ENCODE measurements at regions not wholly inside any gene's neighbourhood (a gene's known extent, or its start where the extent isn't known, plus 50 kb on each side); places are given as distances from the start of the nearest gene placed in this dataset.

- Histone ChIP-seq H3K27ac (ENCODE audit: low read length) (no peak overlapping the region), H3K4me3 (ENCODE audit: low read depth in 2 of 2, low read length in 2 of 2) (no peak overlapping the region), H3K36me3 (ENCODE audit: control insufficient read depth, insufficient read depth, low read length) (no peaks in the 10 kb centered on the region), H3K9me3 (ENCODE audit: control insufficient read depth, insufficient read depth, low read depth, low read length) (no peaks in the 10 kb centered on the region), H3K4me1 (ENCODE audit: control insufficient read depth, insufficient read depth, low read length) (no peaks in the 10 kb centered on the region), H3K27me3 (ENCODE audit: control insufficient read depth, insufficient read depth, low read length) (no peaks in the 10 kb centered on the region)
- BruUV-seq (replicated peaks), result no TSS peak
- no peak for TF ChIP-seq TCF7L2 (IDR thresholded peaks at IDR 0.05; ENCODE audit: low read depth, low read length)
- no peak for TF ChIP-seq REST (IDR thresholded peaks at IDR 0.05; ENCODE audit: insufficient read depth in 1 of 2, low read depth in 2 of 2, low read length in 1 of 2)
- TF ChIP-seq POLR2AphosphoS5 (IDR thresholded peaks at IDR 0.05; ENCODE audit: low read depth, low read length), result no peak
- TF ChIP-seq SIN3A (IDR thresholded peaks at IDR 0.05; ENCODE audit: borderline replicate concordance, insufficient read depth, low read depth, low read length), result no peak
- TF ChIP-seq CTCF (IDR thresholded peaks at IDR 0.05), result no peak
- ChIA-PET POLR2A (no interaction called here), CTCF (no interaction called here)
- intact Hi-C loops (cut with micrococcal nuclease; ENCODE audit: unreplicated experiment), result no loop called here
- DNase-seq (ENCODE audit: low read depth, low spot score), result no peak
- ATAC-seq, result no peak
- in situ Hi-C loops (cut with HindIII; ENCODE audit: low pct_unique_long_range_greater_than_20kb, low sequenced_read_pairs), result no loop called here
Measured at GRCh38 chr18:30328839-30329238, 713.7 kb downstream of the DSC3 start.

- BruUV-seq (replicated peaks), result no TSS peak
- H3K27ac ChIP-seq (ENCODE audit: low read length), result no peak overlapping the region
- POLR2A ChIA-PET, result no interaction called here
- ATAC-seq, result no peak
- no peaks in the 10 kb centered on the region for H3K4me1 ChIP-seq (ENCODE audit: control insufficient read depth, insufficient read depth, low read length)
- no peak for DNase-seq (ENCODE audit: low read depth, low spot score)
- CTCF ChIA-PET, result no interaction called here
- H3K4me3 ChIP-seq (ENCODE audit: low read depth in 2 of 2, low read length in 2 of 2), result no peak overlapping the region
- TF ChIP-seq REST (IDR thresholded peaks at IDR 0.05; ENCODE audit: insufficient read depth in 1 of 2, low read depth in 2 of 2, low read length in 1 of 2) (no peak), SIN3A (IDR thresholded peaks at IDR 0.05; ENCODE audit: borderline replicate concordance, insufficient read depth, low read depth, low read length) (no peak), TCF7L2 (IDR thresholded peaks at IDR 0.05; ENCODE audit: low read depth, low read length) (no peak), CTCF (IDR thresholded peaks at IDR 0.05) (no peak), POLR2AphosphoS5 (IDR thresholded peaks at IDR 0.05; ENCODE audit: low read depth, low read length) (no peak)
- in situ Hi-C loops (cut with HindIII; ENCODE audit: low pct_unique_long_range_greater_than_20kb, low sequenced_read_pairs), result no loop called here
- intact Hi-C loops (cut with micrococcal nuclease; ENCODE audit: unreplicated experiment), result no loop called here
- H3K36me3 ChIP-seq (ENCODE audit: control insufficient read depth, insufficient read depth, low read length), result no peaks in the 10 kb centered on the region
- H3K9me3 ChIP-seq (ENCODE audit: control insufficient read depth, insufficient read depth, low read depth, low read length), result no peaks in the 10 kb centered on the region
- no peaks in the 10 kb centered on the region for H3K27me3 ChIP-seq (ENCODE audit: control insufficient read depth, insufficient read depth, low read length)
Measured at GRCh38 chr18:30302181-30302580, 740.4 kb downstream of the DSC3 start.

All from Panc1 (cell line).